Neutrophil (primary cell): ENCODE measurements at regions not wholly inside any gene's neighbourhood (a gene's known extent, or its start where the extent isn't known, plus 50 kb on each side); places are given as distances from the start of the nearest gene placed in this dataset.
"Not testable (repeated sequence)": the region's sequence is repeated elsewhere in the genome, so short reads cannot be mapped to it uniquely, and the experiment has no call there.

Experiments used
- H3K27ac ChIP-seq: fragments of 200-600 bp; sonication (generic); 2 replicates; pipeline ENCODE4 v1.5.1; 2016; ENCODE audit warnings: mild to moderate bottlenecking, moderate library complexity
- H3K27me3 ChIP-seq: fragments of 200-600 bp; sonication (generic); 2 replicates; pipeline ENCODE4 v1.6.0; 2016; ENCODE audit warnings: mild to moderate bottlenecking
- H3K36me3 ChIP-seq: fragments of 200-600 bp; sonication (generic); 2 replicates; pipeline ENCODE4 v1.5.1; 2017
- H3K4me1 ChIP-seq, 2 experiments: fragments of 200-600 bp in 1 of 2; sonication (generic) in 1 of 2; 1 replicate in 1 of 2; 2 replicates in 1 of 2; pipeline versions ENCODE4 v1.5.1 to v1.6.1; 2013 to 2016; ENCODE audit warnings: low read depth in 1 of 2, low read length in 1 of 2, mild to moderate bottlenecking in 1 of 2, moderate library complexity in 1 of 2; ENCODE audit not compliant: control insufficient read depth in 1 of 2, insufficient read depth in 1 of 2
- H3K4me3 ChIP-seq, 2 experiments: fragments of 200-600 bp in 1 of 2; sonication (generic) in 1 of 2; 1 replicate in 1 of 2; 2 replicates in 1 of 2; pipeline ENCODE4 v1.5.1; 2013 to 2016; ENCODE audit warnings: low read depth in 1 of 2, low read length in 1 of 2, mild to moderate bottlenecking in 1 of 2, moderate library complexity in 1 of 2
- H3K9me3 ChIP-seq: fragments of 200-600 bp; sonication (generic); 2 replicates; pipeline ENCODE4 v1.5.1; 2016
- TF ChIP-seq, protein P1 (sequence below): fragments of 200-600 bp; sonication (generic); IDR thresholded peaks from 2 replicates; pipeline ENCODE4 v1.5.1; 2016; ENCODE audit warnings: antibody characterized with exemption

- no peaks in the 10 kb centered on the region for H3K4me1 ChIP-seq
- H3K36me3 ChIP-seq: no peaks in the 10 kb centered on the region
- TF ChIP-seq, protein P1, sequence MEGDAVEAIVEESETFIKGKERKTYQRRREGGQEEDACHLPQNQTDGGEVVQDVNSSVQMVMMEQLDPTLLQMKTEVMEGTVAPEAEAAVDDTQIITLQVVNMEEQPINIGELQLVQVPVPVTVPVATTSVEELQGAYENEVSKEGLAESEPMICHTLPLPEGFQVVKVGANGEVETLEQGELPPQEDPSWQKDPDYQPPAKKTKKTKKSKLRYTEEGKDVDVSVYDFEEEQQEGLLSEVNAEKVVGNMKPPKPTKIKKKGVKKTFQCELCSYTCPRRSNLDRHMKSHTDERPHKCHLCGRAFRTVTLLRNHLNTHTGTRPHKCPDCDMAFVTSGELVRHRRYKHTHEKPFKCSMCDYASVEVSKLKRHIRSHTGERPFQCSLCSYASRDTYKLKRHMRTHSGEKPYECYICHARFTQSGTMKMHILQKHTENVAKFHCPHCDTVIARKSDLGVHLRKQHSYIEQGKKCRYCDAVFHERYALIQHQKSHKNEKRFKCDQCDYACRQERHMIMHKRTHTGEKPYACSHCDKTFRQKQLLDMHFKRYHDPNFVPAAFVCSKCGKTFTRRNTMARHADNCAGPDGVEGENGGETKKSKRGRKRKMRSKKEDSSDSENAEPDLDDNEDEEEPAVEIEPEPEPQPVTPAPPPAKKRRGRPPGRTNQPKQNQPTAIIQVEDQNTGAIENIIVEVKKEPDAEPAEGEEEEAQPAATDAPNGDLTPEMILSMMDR: no peak
- no peaks in the 10 kb centered on the region for H3K9me3 ChIP-seq
- no peak overlapping the region for H3K27ac ChIP-seq
- no peaks in the 10 kb centered on the region for H3K27me3 ChIP-seq
- no peak overlapping the region for H3K4me3 ChIP-seq
Observed at GRCh38 chr10:21369697-21370096, 155.8 kb downstream of the SKIDA1 start.

DNA sequence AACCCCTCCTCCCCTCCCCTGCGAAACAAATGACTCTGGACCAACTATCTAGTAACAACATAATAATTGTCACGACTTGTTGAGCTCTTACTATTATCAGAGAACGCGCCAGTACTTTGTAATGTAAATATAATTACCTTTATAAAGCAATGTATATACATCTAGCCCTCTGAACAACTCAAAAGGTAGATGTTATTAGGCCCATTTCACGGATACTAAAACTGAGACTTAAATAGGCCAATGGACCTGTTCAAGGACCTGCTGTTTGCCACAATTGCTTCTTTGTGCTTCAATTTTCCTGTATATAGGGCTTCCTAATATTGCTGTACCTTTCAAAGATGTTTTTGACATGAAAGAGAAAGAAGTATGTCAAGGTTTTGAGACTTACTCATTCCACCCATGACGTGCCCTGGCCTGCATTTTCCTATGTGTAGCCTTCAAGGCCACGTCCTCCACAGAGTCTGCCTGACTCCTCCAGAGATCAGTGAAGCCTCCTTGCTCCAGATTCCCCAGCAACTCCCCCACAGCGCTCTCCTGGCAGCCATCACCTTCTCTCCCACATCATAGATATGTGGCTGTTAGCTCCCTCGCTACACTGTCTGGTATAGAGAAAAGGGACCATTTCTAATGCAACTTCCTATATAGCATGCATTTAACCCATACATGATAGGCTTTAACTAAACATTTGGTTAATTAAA lies 156.6 kb downstream of the SKIDA1 start:
- H3K27me3 ChIP-seq: no peaks in the 10 kb centered on the region
- TF ChIP-seq, protein P1: no peak
- no peaks in the 10 kb centered on the region for H3K9me3 ChIP-seq
- H3K4me3 ChIP-seq: no peak overlapping the region
- no peak overlapping the region for H3K27ac ChIP-seq
- no peaks in the 10 kb centered on the region for H3K4me1 ChIP-seq
- H3K36me3 ChIP-seq: no peaks in the 10 kb centered on the region

DNA sequence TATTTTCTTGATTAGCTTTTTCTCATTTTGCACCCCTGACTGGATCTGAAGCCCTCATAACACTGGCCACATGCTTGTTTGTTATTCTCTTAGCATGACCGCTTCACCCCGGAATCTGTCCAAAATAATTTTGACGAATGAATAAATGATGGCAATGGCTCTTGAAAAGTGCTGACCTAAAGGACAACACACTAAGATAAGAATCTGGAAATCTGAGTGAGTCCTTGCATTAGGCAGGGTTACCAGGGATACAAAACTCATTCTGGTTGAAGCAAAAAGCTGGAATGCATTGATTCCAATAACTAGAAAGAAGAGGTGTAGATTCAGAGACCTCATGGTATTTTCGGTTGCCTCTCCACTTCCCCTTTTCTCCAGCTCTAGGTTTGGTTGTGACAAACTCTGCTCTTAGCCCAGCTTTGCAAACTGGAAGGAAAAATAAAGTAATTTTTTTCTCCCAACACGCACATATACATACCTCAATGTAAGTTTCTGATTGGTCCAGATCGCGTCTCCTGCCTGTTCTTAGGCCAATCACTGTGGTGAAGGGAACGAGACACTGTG lies 157.4 kb downstream of the SKIDA1 start:
- Histone ChIP-seq H3K27ac (no peak overlapping the region), H3K4me3 (no peak overlapping the region), H3K36me3 (no peaks in the 10 kb centered on the region), H3K9me3 (no peaks in the 10 kb centered on the region), H3K27me3 (no peaks in the 10 kb centered on the region), H3K4me1 (no peaks in the 10 kb centered on the region)
- TF ChIP-seq, protein P1: no peak

- H3K27ac ChIP-seq, H3K9me3 ChIP-seq, H3K4me3 ChIP-seq, H3K36me3 ChIP-seq, H3K27me3 ChIP-seq, H3K4me1 ChIP-seq: not testable (repeated sequence)
Observed at GRCh38 chr10:21366108-21366507, 159.4 kb downstream of the SKIDA1 start.

DNA sequence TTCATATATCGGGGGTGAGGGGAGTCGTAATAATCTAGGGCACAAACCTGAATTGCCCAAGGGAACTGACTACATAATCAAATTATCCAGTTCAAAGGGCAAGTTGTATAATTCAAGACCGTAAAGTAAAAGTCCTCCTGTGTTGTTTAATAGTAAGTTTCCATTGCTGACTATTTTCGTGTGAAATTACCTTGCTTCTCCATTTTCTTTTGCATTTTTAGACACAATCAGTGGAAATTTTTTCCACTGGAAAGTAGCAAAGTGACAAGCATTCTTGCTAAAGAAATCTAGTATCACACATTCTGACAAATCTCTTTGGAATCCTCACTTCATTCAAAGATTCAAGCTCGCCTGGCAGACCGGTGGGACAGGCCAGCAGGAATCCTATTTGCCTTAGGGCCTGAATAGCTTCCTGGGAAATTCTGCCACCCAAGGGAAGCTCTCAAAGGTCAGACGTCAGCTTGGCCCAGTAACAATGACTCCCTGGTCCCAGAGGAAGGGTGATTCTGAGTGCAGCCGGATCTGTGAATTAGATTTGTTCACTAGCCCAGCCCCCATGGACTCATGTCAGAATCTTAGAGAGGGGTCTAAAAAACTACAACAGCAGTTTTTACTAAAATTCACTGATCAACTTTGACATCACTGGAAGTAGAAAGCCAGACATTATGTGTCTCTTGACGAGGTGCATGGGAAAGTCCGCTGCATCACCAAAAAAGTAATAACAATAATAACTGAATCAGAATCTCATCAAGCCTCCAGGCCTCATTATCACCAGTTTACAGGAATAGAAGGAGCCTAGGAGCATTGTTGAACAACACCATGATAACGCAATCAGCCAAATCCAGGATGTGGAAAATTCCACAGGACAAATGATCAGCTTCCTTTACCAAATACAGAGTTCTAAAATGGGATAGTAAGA lies 161.0 kb downstream of the SKIDA1 start:
- Histone ChIP-seq H3K4me3 (no peak overlapping the region), H3K27me3 (no peaks in the 10 kb centered on the region), H3K36me3 (no peaks in the 10 kb centered on the region), H3K4me1 (no peaks in the 10 kb centered on the region), H3K27ac (no peak overlapping the region), H3K9me3 (no peaks in the 10 kb centered on the region)
- TF ChIP-seq, protein P1: no peak

DNA sequence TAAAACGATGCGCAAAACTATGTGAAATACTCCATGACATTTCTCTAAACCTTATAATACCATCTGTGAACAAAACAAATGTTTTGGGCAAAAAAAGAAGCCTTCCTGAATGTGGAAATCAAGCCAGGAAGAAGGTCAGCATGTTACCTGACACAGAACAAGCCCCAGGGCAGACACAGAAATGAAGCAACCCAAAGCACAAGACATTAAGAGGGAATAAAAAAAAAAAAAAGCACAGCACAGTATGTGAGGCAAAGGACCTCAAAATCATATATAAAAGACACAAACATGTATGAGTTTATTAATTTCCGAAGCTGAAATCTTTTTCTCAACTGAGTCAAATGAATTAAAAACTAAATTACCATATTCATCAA lies 161.8 kb downstream of the SKIDA1 start:
- TF ChIP-seq, protein P1: no peak

More for the DNA sequence above, 161.8 kb downstream of the SKIDA1 start:
- no peaks in the 10 kb centered on the region for H3K9me3 ChIP-seq
- no peak overlapping the region for H3K4me3 ChIP-seq
- no peaks in the 10 kb centered on the region for H3K27me3 ChIP-seq
- no peaks in the 10 kb centered on the region for H3K4me1 ChIP-seq
- no peaks in the 10 kb centered on the region for H3K36me3 ChIP-seq
- no peak overlapping the region for H3K27ac ChIP-seq
